ENCODE measurements at regions not wholly inside any gene's neighbourhood (a gene's known extent, or its start where the extent isn't known, plus 50 kb on each side); places are given as distances from the start of the nearest gene placed in this dataset.

- no peak overlapping the region for H3K56ac ChIP-seq (ENCODE audit: insufficient read length, low read depth, low read length)
- no peak overlapping the region for H2AK5ac ChIP-seq (ENCODE audit: insufficient read length, low read length)
- H4K20me1 ChIP-seq (ENCODE audit: control insufficient read depth, insufficient read depth, insufficient read length): no peaks in the 10 kb centered on the region
- no peak overlapping the region for H3K4me3 Mint-ChIP-seq
- H3K14ac ChIP-seq (ENCODE audit: insufficient read depth, low read length): no peak overlapping the region
- no peaks in the 10 kb centered on the region for H3K36me3 Mint-ChIP-seq (ENCODE audit: insufficient read depth in 1 of 3, low read depth in 3 of 3)
- no peak overlapping the region for H3K4ac ChIP-seq (ENCODE audit: low read depth, low read length)
- no peak overlapping the region for H2BK5ac ChIP-seq (ENCODE audit: insufficient read length, low read length)
- peaks cover 7 to 13% of the 10 kb centered on the region in 2 experiments for H3K4me1 Mint-ChIP-seq
- no peak for DNase-seq
- no peak overlapping the region for H4K91ac ChIP-seq (ENCODE audit: insufficient read length, low read depth, low read length)
- no peak overlapping the region for H2BK120ac ChIP-seq (ENCODE audit: low read depth, low read length, poor library complexity, severe bottlenecking)
- no peak overlapping the region for H3K9ac ChIP-seq (ENCODE audit: extremely low read depth, insufficient read length, low read length)
- no CpG with 5 or more reads among the region's 1 CpG for WGBS (ENCODE audit: extremely low coverage, insufficient read length, low lambda C conversion rate)
- H3K9me3 Mint-ChIP-seq: no peaks in the 10 kb centered on the region
- no peak overlapping the region for H2BK12ac ChIP-seq (ENCODE audit: insufficient read length, low read depth, low read length)
- no peaks in the 10 kb centered on the region for H3K23me2 ChIP-seq (ENCODE audit: insufficient read length, low read depth, low read length, poor library complexity, severe bottlenecking)
- H4K8ac ChIP-seq (replicated peaks; ENCODE audit: insufficient read length, low read depth, low read length): no peak overlapping the region
- H2AFZ ChIP-seq (ENCODE audit: low read length): no peak overlapping the region
- H3K27ac ChIP-seq (ENCODE audit: insufficient read length, low read depth, low read length): no peak overlapping the region
- H3K27me3 ChIP-seq (ENCODE audit: insufficient read depth, low read length): no peaks in the 10 kb centered on the region
- no peaks in the 10 kb centered on the region for H3K79me1 ChIP-seq (ENCODE audit: insufficient read depth, low read depth, low read length, poor library complexity, severe bottlenecking)
- H3K79me2 ChIP-seq (ENCODE audit: insufficient read depth, low read length): no peaks in the 10 kb centered on the region
- no peaks in the 10 kb centered on the region for H3K27me3 Mint-ChIP-seq (ENCODE audit: low read depth)
- no peak overlapping the region for H2BK15ac ChIP-seq (ENCODE audit: low read depth, low read length)
- no peak overlapping the region for H3K18ac ChIP-seq (ENCODE audit: insufficient read length, low read depth, low read length)
- H2BK20ac ChIP-seq (ENCODE audit: low read depth, low read length, poor library complexity, severe bottlenecking): no peak overlapping the region
- no peak for TF ChIP-seq CTCF (conservative IDR thresholded peaks at IDR 0.05)
- no peaks in the 10 kb centered on the region for H3K9me3 ChIP-seq (ENCODE audit: control insufficient read depth, low read depth, low read length)
- no peaks in the 10 kb centered on the region for H3K4me1 ChIP-seq (ENCODE audit: insufficient read depth, low read length)
- H4K5ac ChIP-seq (ENCODE audit: insufficient read length, low read depth, low read length): no peak overlapping the region
- H3T11ph ChIP-seq (ENCODE audit: low read length): no peak overlapping the region
- 0 out of 7 replicates have a peak overlapping the region, but pooled peaks of 1 of the 3 experiments have one; percentile 61 for H3K27ac Mint-ChIP-seq
- H3K4me2 ChIP-seq (ENCODE audit: insufficient read depth, insufficient read length, low read length): no peak overlapping the region
- no peak overlapping the region for H3K23ac ChIP-seq (ENCODE audit: insufficient read length, low read depth, low read length)
Observed at GRCh38 chr2:103980401-103980800, 873.5 kb upstream of the POU3F3 start.

All from H9 (cell line).